Mucosa of descending colon (tissue), 3 donors: ENCODE measurements at regions not wholly inside any gene's neighbourhood (a gene's known extent, or its start where the extent isn't known, plus 50 kb on each side); places are given as distances from the start of the nearest gene placed in this dataset.
A peak's percentile ranks its signal among the peaks of the same experiment; 100 is the strongest.
"Not testable (repeated sequence)": the region's sequence is repeated elsewhere in the genome, so short reads cannot be mapped to it uniquely, and the experiment has no call there.

Experiments
- ATAC-seq: fragments of 200-7000 bp; cut with Tn5 transposase; one replicate; pipeline ENCODE4 v1.9.1; 2020; ENCODE audit warnings: mild to moderate bottlenecking, moderate library complexity
- DNase-seq, 3 donors: peaks; one replicate each; pipeline ENCODE4 v3.0.0-alpha.2; 2020
- H3K36me3 ChIP-seq: fragments of 200-600 bp; one replicate; pipeline ENCODE4 v1.8.0; 2021; ENCODE audit warnings: low read depth, mild to moderate bottlenecking
- H3K4me1 ChIP-seq: fragments of 200-600 bp; one replicate; pipeline ENCODE4 v1.8.0; 2021; ENCODE audit warnings: low read depth, mild to moderate bottlenecking
- H3K4me3 ChIP-seq: fragments of 200-600 bp; one replicate; pipeline ENCODE4 v1.8.0; 2021; ENCODE audit warnings: mild to moderate bottlenecking
- H3K9me3 ChIP-seq: fragments of 200-600 bp; one replicate; pipeline ENCODE4 v1.8.0; 2021; ENCODE audit warnings: mild to moderate bottlenecking
- CTCF ChIP-seq: fragments of 200-600 bp; IDR thresholded peaks from one replicate; pipeline ENCODE4 v1.8.0; 2022; ENCODE audit warnings: antibody characterized with exemption, mild to moderate bottlenecking
- intact Hi-C, 2 donors: fragments of 100-400 bp; cut with DNase I in 1 of 2; cut with micrococcal nuclease in 1 of 2; formaldehyde crosslinking; loops; one replicate each; pipeline versions ENCODE4 v1.11.0 to v1.11.1; 2022; cut with DNase I, micrococcal nuclease
- donor health status: DM: no; HTN: no; CAD: no; lungs with moderate emphysema.
- donor health status: DM: no; HTN: no; CAD: no.
- donor health status: DM: no; HTN: yes; CAD: no.

- H3K4me3 ChIP-seq = no peak overlapping the region
- TF ChIP-seq CTCF = no peak
- ATAC-seq (peak; percentile 35), DNase-seq (peak in 1 of 3 donors; percentile 17)
- intact Hi-C loops = no loop called here
- no peaks in the 10 kb centered on the region for H3K4me1 ChIP-seq
- no peaks in the 10 kb centered on the region for H3K9me3 ChIP-seq
- H3K36me3 ChIP-seq = no peaks in the 10 kb centered on the region
Observed at GRCh38 chr5:162593881-162594280, 526.3 kb downstream of the GABRG2 start.

GRCh38 chr5:162603443-162604070 is 536.0 kb downstream of the GABRG2 start:
- no peak overlapping the region for H3K4me3 ChIP-seq
- no peaks in the 10 kb centered on the region for H3K4me1 ChIP-seq
- intact Hi-C loops = no loop called here
- no peaks in the 10 kb centered on the region for H3K36me3 ChIP-seq
- DNase-seq (no peak), ATAC-seq (no peak)
- H3K9me3 ChIP-seq = peaks cover 8% of the 10 kb centered on the region
- no peak for TF ChIP-seq CTCF

GRCh38 chr5:162607879-162608278 is 540.3 kb downstream of the GABRG2 start:
- DNase-seq (no peak), ATAC-seq (no peak)
- TF ChIP-seq CTCF = no peak
- intact Hi-C loops = no loop called here
- Histone ChIP-seq H3K36me3 (no peaks in the 10 kb centered on the region), H3K4me1 (no peaks in the 10 kb centered on the region), H3K4me3 (no peak overlapping the region), H3K9me3 (no peaks in the 10 kb centered on the region)

- peak in 1 of 3 donors; percentile 40 for DNase-seq
- ATAC-seq, intact Hi-C loops, H3K4me1 ChIP-seq, H3K9me3 ChIP-seq, H3K36me3 ChIP-seq, H3K4me3 ChIP-seq: not testable (repeated sequence)
Observed at GRCh38 chr5:162621726-162622263, 554.2 kb downstream of the GABRG2 start.

GRCh38 chr5:162624110-162624509 is 556.5 kb downstream of the GABRG2 start:
- Histone ChIP-seq H3K36me3 (no peaks in the 10 kb centered on the region), H3K4me3 (no peak overlapping the region), H3K4me1 (no peaks in the 10 kb centered on the region), H3K9me3 (peaks cover 8% of the 10 kb centered on the region)
- TF ChIP-seq CTCF = no peak
- DNase-seq (no peak), ATAC-seq (no peak)
- intact Hi-C loops = no loop called here

GRCh38 chr5:162637481-162637880 is 569.9 kb downstream of the GABRG2 start:
- Histone ChIP-seq H3K9me3 (peaks cover 19% of the 10 kb centered on the region), H3K36me3 (no peaks in the 10 kb centered on the region), H3K4me1 (no peaks in the 10 kb centered on the region), H3K4me3 (no peak overlapping the region)
- no peak for TF ChIP-seq CTCF
- intact Hi-C loops = no loop called here
- ATAC-seq (no peak), DNase-seq (no peak)
